ENCODE measurements at regions not wholly inside any gene's neighbourhood (a gene's known extent, or its start where the extent isn't known, plus 50 kb on each side); places are given as distances from the start of the nearest gene placed in this dataset.

GRCh38 chr18:37712776-37713175 is 147.2 kb upstream of the CELF4 start:
- no peak overlapping the region for H3K4me3 ChIP-seq (ENCODE audit: low read depth, low read length)
- no peak for TF ChIP-seq POLR2A (IDR thresholded peaks at IDR 0.05; ENCODE audit: extremely low read depth, insufficient read length)
- no peak for TF ChIP-seq MYC (IDR thresholded peaks at IDR 0.05; ENCODE audit: low read depth, low read length)
- no peak for TF ChIP-seq CTCF (IDR thresholded peaks at IDR 0.05; ENCODE audit: low read depth, low read length)
- TF ChIP-seq MAX (IDR thresholded peaks at IDR 0.05; ENCODE audit: low read depth, low read length) = no peak
- peak; percentile 8 for DNase-seq (ENCODE audit: low read depth)

- DNase-seq (ENCODE audit: low read depth) = no peak
- H3K4me3 ChIP-seq (ENCODE audit: low read depth, low read length) = no peak overlapping the region
- no peak for TF ChIP-seq CTCF (IDR thresholded peaks at IDR 0.05; ENCODE audit: low read depth, low read length)
- no peak for TF ChIP-seq MYC (IDR thresholded peaks at IDR 0.05; ENCODE audit: low read depth, low read length)
- no peak for TF ChIP-seq POLR2A (IDR thresholded peaks at IDR 0.05; ENCODE audit: extremely low read depth, insufficient read length)
- TF ChIP-seq MAX (IDR thresholded peaks at IDR 0.05; ENCODE audit: low read depth, low read length) = no peak
These were observed 146.3 kb upstream of the CELF4 start for GRCh38 chr18:37711766-37712505.

- DNase-seq (ENCODE audit: low read depth) = no peak
- TF ChIP-seq POLR2A (IDR thresholded peaks at IDR 0.05; ENCODE audit: extremely low read depth, insufficient read length) = no peak
- TF ChIP-seq MYC (IDR thresholded peaks at IDR 0.05; ENCODE audit: low read depth, low read length) = no peak
- TF ChIP-seq CTCF (IDR thresholded peaks at IDR 0.05; ENCODE audit: low read depth, low read length) = no peak
- no peak for TF ChIP-seq MAX (IDR thresholded peaks at IDR 0.05; ENCODE audit: low read depth, low read length)
- no peak overlapping the region for H3K4me3 ChIP-seq (ENCODE audit: low read depth, low read length)
These were observed 145.1 kb upstream of the CELF4 start for GRCh38 chr18:37710726-37711125.

GRCh38 chr18:37709740-37710139 is 144.1 kb upstream of the CELF4 start:
- TF ChIP-seq CTCF (IDR thresholded peaks at IDR 0.05; ENCODE audit: low read depth, low read length) = no peak
- TF ChIP-seq MAX (IDR thresholded peaks at IDR 0.05; ENCODE audit: low read depth, low read length) = no peak
- TF ChIP-seq POLR2A (IDR thresholded peaks at IDR 0.05; ENCODE audit: extremely low read depth, insufficient read length) = no peak
- no peak for TF ChIP-seq MYC (IDR thresholded peaks at IDR 0.05; ENCODE audit: low read depth, low read length)
- no peak for DNase-seq (ENCODE audit: low read depth)
- H3K4me3 ChIP-seq (ENCODE audit: low read depth, low read length) = no peak overlapping the region

- H3K4me3 ChIP-seq (ENCODE audit: low read depth, low read length) = no peak overlapping the region
- TF ChIP-seq CTCF (IDR thresholded peaks at IDR 0.05; ENCODE audit: low read depth, low read length) (no peak), MAX (IDR thresholded peaks at IDR 0.05; ENCODE audit: low read depth, low read length) (no peak), POLR2A (IDR thresholded peaks at IDR 0.05; ENCODE audit: extremely low read depth, insufficient read length) (no peak)
- DNase-seq (ENCODE audit: low read depth) = no peak
These were observed 139.4 kb upstream of the CELF4 start for GRCh38 chr18:37705016-37705415.
